H4 (cell line): ENCODE measurements at regions not wholly inside any gene's neighbourhood (a gene's known extent, or its start where the extent isn't known, plus 50 kb on each side); places are given as distances from the start of the nearest gene placed in this dataset.
A peak's percentile ranks its signal among the peaks of the same experiment; 100 is the strongest.

Experiments
- DNase-seq: peaks from one replicate; pipeline ENCODE4 v3.0.0-alpha.2; 2015; ENCODE audit warnings: low spot score

- no peak for DNase-seq
These were observed 160.6 kb upstream of the BDNF start for GRCh38 chr11:27860811-27861210.

DNA sequence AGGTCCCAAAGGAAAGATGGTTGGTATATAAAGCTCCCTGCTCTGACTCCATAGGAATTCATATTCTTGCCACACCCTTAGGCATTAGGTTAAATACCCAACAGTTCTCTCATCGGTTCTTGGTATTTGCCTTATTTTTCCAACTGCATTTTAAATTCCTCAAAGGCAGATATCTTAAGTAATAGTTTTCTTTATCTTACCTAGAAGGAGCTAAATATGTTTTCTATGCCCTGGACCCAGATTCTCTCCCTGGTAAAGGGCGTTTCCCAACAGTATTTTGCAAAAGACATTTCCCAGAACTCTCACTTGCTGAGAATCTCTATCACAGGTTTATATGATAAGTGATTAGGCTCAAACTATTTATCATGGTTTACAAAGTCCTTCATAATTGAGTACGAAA, 158.6 kb upstream of the BDNF start:
- no peak for DNase-seq

DNA sequence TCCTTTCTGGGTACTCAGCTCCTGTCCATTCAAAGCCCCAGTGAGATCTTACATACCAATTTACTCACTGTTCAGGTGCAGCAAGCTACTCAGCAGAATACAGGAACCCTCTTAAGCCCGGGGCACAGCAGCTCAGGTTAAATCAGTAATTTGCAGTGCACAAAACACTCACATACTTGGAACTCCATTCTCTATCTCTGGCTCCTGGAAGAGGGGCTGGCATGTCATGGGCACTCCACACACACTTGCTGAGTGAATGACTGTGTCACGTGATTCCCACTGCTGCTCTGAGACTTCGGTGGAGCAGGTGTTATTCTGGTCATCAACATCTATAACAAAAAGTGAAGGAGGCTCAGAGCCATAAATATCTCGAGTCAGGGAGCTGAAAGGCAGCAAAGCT, 157.3 kb upstream of the BDNF start:
- no peak for DNase-seq

GRCh38 chr11:27857014-27857413, 156.8 kb upstream of the BDNF start:
- DNase-seq, result no peak

DNA sequence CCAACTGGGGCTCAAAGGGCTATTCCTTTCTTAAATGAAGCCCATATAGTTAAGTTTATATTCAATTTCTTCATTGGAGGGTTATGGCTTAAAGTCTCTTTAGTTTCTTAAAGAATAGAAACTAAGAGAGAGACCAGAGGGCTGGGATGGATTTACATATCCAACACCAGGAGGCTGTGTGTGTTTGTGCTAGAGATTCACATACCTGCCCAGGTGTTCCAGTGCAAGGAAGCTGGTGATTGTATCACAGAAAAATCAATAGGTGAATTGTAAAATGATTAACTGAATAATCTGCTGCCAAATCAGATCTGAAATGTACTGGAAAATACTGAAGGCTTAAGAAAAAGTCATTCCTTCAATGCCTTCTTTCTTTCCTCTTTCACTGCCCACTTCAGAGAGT, 148.2 kb upstream of the BDNF start:
- DNase-seq, result no peak

- no peak for DNase-seq
These were observed 147.2 kb upstream of the BDNF start for GRCh38 chr11:27847496-27847895.

DNA sequence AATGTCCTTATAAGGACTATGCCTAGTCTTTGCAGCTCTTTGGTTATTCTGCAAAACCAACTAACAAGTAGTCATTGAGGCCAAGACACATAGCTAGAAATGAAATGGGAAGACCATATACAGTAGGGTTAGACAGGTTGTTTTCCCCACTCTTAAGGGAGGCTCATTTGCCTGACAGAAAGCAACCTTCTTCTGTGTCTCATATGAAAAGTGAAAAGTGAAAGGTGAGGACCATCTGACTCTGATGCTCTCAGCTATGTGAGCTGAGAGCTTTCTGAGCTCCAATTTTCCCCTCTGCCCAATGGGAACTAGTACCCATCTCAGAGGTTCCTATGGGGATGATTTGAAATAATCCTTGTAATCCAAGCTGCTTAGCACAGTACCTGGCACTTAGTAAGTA, 142.0 kb upstream of the BDNF start:
- DNase-seq, result no peak

DNA sequence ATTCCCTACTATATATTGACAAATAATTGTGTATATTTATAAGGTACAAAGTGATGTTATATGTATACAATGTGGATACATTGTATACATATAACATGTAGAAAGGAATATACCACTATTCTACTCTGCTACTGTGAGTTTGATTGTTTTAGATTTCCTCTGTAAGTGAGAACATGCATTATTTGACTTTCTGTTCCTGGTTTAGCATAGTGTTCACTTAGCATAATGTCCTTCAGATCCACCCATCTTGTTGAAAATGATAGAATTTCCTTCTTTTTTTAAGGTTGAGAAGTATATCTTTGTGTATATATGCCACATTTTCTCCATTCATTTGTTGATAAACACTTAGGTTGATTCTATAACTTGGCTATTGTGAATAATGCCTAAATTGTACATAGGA, 140.8 kb upstream of the BDNF start:
- no peak for DNase-seq

GRCh38 chr11:27839226-27839913, 139.1 kb upstream of the BDNF start:
- DNase-seq, result peak; percentile 27

DNA sequence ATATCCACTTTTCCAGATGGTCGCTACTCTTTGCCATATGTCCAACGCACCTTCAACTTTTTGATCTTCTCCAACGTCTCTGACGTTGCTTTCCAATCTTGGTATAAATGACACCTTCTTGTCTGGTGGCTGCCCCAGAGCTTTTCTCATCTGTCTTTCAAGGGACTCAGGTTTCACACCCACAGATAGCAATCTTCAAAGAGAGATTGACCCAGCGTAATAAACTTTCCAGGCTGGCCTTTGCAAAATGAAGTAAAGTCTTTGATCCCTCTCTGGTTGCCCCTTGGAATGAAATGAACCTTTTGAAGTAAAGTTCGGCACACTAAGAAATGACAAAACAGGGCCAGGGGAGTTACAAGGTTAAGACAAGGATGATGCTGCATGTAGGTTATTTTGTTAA, 138.4 kb upstream of the BDNF start:
- no peak for DNase-seq

- no peak for DNase-seq
These were observed 137.8 kb upstream of the BDNF start for GRCh38 chr11:27837895-27838563.

- DNase-seq, result no peak
These were observed 130.0 kb upstream of the BDNF start for GRCh38 chr11:27830206-27830605.

DNA sequence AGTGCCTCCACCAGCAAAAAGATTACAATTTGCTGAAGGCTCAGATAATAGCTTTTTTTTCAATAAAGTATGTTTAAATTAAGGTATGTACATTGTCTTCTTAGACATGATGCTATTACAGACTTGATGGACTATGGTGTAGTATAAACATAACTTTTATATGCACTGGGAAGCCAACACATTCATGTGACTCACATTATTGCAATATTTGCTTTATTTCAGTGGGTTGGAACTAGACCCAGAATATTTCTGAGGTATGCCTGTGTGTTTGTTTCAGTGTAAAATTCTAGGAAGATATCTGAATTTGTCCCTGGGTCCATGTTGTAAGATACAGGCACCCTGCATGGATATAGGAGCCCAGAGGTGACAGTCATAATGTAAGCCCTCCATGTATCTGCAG, 120.0 kb upstream of the BDNF start:
- DNase-seq, result no peak

GRCh38 chr11:27816197-27816596, 115.9 kb upstream of the BDNF start:
- DNase-seq, result no peak

- no peak for DNase-seq
These were observed 112.1 kb upstream of the BDNF start for GRCh38 chr11:27812341-27812740.

- peak; percentile 44 for DNase-seq
These were observed 107.3 kb upstream of the BDNF start for GRCh38 chr11:27807596-27807995.

GRCh38 chr11:27806122-27806521, 105.9 kb upstream of the BDNF start:
- no peak for DNase-seq

DNA sequence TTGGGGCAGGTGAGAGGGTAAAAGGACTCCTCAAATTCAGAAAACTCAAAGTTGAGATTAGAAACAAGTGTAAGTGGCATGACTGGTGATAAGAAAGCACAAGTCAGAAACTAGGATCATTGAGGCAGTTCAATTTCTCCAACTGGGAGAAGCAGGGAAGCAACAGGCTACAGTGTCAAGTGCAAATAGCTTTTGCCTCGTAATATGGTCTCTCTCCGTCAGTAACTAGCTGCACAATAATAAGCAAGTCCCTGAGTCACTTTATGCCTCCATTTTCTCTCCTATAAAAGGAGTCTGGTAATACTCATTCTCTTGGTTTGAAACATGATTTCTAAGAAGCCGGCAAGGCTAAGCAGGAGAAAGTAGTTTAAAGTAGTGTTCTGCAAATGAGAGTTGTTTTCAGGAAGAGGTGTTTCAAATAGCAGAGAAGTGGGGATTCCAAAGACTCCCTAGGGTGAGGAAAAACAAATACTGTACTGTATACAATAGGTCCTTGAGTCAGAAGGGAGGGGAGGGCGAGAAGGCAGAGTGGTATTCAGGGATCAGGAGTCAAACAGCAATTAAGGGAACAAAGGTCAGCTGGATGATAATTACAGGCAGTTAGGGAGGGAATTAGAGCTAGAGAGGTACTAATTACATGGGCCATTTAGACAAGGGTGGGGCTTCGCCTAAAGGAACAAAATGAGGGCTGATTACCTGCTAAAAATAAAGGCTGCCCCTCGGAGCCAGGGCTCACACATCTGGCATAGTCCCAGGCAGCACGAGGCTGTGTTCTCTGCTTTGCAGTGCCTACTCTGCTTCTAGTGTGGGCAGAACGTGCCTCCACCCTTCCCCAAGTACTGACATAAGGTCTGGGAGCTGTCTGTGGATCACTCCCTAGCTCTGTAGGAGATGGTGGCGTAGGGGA, 96.0 kb upstream of the BDNF start:
- DNase-seq, result peak; percentile 20

GRCh38 chr11:27786864-27787263, 86.6 kb upstream of the BDNF start:
- no peak for DNase-seq

DNA sequence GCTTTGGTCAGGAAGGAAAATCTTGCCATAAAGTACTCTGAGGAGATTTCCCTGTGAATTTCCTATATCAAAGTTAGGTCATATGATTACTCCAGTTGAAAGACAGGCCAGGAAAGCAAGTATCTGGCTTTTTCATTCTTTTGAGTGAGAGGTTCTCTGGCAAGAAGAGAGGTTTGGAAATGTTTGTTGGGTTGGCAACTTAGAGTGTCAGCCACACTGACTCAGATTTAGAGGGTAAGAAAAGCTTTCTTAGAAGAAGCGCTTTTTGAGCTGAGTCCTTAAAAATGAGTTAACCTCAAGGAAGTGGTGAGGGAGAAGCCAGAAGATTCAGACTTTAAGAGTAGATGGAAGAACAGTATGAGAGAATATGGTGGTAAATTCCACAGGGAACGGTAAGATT, 86.1 kb upstream of the BDNF start:
- DNase-seq, result no peak

DNA sequence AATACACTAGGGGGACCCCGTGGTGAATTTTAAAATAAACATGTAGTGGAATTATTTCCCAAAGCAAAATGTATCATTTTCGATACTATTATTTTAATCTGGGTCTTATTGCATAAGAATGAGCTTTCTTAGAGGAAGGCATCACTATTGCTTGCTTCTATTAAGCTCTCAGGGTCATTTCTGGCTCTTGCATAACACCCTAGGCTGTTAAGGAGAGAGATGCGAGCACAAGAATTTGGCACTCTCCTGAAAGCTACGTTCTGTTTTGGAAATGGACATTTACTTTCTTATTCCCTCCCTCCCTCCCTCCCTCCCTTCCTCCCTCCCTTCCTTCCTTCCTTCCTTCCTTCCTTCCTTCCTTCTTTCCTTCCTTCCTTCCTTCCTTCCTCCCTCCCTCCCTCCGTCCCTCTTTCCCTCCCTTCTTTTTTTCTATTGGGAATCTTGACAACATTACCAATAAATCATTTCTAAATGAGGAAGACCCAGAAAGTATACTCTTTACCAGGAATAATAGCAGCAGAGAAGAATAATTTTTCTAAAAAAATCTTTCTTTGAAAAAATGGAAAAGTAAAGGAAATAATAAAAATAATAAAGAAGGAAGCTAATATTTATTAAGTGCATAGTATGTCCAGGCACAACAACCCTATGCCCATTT, 83.6 kb upstream of the BDNF start:
- DNase-seq, result no peak

GRCh38 chr11:27777033-27777432, 76.8 kb upstream of the BDNF start:
- DNase-seq, result no peak
